HL-60 (cell line): ENCODE measurements at regions not wholly inside any gene's neighbourhood (a gene's known extent, or its start where the extent isn't known, plus 50 kb on each side); places are given as distances from the start of the nearest gene placed in this dataset.

ENCODE experiments used
- CTCF ChIP-seq: IDR thresholded peaks from one replicate; pipeline ENCODE4 v1.5.1; 2011; ENCODE audit warnings: low read length, control low read depth, inconsistent platforms; ENCODE audit not compliant: insufficient read depth
- POLR2AphosphoS5 ChIP-seq: IDR thresholded peaks from 2 replicates; pipeline ENCODE4 v1.6.1; 2012; ENCODE audit warnings: low read depth
- SPI1 ChIP-seq: IDR thresholded peaks from 2 replicates; pipeline ENCODE4 v1.6.1; 2012; ENCODE audit warnings: low read depth, mild to moderate bottlenecking, borderline replicate concordance

GRCh38 chr10:128373831-128374230 is 247.6 kb upstream of the MKI67 start:
- TF ChIP-seq CTCF (no peak), POLR2AphosphoS5 (no peak), SPI1 (no peak)
